Epithelial cell of esophagus (primary cell): ENCODE measurements at regions not wholly inside any gene's neighbourhood (a gene's known extent, or its start where the extent isn't known, plus 50 kb on each side); places are given as distances from the start of the nearest gene placed in this dataset.
"Not testable (repeated sequence)": the region's sequence is repeated elsewhere in the genome, so short reads cannot be mapped to it uniquely, and the experiment has no call there.

Experiments used
- DNase-seq: peaks from one replicate; pipeline ENCODE4 v3.0.0; 2010; ENCODE audit warnings: low read depth
- H3K4me3 ChIP-seq: 2 replicates; pipeline ENCODE4 v1.5.1; 2011; ENCODE audit warnings: mild to moderate bottlenecking, low read length, control low read depth
- TF ChIP-seq, protein P1 (sequence below): IDR thresholded peaks from 2 replicates; pipeline ENCODE4 v1.5.1; 2011; ENCODE audit warnings: low read depth, mild to moderate bottlenecking, low read length, control low read depth, inconsistent platforms; ENCODE audit not compliant: insufficient read depth; ENCODE audit errors: missing control alignments

DNA sequence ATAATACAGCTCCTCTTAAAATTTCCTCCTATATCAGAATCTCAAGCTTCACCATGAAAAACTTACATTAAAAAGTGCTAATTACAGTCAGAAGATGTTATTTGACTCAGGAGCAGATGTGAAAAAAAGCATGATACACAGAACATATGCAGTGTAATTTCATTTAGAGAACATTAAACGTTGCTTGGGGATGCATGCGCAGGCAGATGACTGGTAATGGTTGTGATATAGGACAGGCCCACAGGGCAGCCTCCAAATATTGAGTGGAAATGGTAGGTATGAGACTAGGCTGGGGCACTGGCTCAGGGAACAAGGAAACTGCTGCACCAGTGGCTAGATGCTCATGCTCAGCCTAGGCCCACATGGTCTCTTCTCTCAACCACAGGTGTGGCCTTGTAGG, 69.7 kb downstream of the IARS1 start:
- TF ChIP-seq, protein P1, sequence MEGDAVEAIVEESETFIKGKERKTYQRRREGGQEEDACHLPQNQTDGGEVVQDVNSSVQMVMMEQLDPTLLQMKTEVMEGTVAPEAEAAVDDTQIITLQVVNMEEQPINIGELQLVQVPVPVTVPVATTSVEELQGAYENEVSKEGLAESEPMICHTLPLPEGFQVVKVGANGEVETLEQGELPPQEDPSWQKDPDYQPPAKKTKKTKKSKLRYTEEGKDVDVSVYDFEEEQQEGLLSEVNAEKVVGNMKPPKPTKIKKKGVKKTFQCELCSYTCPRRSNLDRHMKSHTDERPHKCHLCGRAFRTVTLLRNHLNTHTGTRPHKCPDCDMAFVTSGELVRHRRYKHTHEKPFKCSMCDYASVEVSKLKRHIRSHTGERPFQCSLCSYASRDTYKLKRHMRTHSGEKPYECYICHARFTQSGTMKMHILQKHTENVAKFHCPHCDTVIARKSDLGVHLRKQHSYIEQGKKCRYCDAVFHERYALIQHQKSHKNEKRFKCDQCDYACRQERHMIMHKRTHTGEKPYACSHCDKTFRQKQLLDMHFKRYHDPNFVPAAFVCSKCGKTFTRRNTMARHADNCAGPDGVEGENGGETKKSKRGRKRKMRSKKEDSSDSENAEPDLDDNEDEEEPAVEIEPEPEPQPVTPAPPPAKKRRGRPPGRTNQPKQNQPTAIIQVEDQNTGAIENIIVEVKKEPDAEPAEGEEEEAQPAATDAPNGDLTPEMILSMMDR, result no peak

DNA sequence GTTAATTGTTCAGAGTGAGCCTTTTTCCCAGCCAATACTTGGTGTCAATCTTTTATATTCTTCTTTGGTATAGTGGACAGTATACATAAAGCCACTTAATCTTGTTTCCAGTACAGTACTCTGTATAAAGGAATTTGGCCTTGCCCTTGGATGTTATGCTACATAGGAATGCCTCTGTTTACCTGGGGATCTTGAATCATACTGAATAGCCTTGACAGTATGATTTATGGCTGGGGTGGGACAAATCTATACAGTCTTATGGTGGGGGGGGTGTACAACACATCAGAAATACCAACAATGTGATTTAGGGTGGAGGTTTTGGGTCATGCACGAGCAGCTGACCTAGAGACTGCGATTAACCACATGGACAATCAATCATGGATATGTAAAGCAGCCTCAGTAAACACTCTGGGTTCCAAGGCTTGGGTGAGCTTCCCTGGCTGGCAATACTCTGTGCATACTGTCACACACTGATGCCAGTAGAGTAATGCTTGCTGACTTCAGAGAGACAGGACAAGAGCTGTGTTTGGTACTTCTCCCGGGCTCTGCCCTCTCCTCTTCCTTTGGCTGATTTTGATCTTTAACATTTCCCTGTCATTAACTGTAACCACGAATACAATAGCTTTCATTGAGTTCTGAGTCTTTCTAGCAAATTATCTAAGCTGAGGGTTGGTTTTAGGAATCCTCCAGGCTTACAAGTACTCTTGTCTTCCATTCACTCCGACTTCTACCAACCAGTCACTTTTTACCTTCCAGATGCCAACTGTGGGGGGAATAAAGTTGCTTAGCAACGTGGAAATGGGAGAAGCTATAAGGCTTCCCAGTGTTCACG, 84.6 kb downstream of the IARS1 start:
- TF ChIP-seq, protein P1, result no peak
- DNase-seq, result no peak
- H3K4me3 ChIP-seq, result no peak overlapping the region

More for the DNA sequence above, 69.7 kb downstream of the IARS1 start:
- H3K4me3 ChIP-seq, result no peak overlapping the region
- no peak for DNase-seq

DNA sequence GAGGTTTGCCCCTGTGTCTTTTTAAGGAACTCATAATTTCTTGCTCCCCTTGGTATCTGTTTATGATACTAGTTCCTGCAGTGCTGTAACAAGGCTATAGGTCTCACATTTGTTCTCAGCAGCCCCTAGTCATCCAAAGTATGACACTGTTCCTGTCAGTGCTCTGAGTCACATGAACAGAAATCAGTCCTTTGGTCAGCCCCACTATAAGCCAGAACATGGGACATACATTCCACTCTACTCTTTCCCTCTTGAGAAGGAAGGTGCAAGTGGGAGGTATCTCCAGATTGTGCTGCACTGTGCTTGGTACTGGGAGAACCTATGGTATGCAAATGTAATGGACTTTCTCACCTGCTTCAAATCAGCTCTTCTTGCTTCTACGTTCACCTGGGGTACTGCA, 87.0 kb downstream of the IARS1 start:
- TF ChIP-seq, protein P1, result no peak
- H3K4me3 ChIP-seq, result no peak overlapping the region
- DNase-seq, result peak; percentile 38

DNA sequence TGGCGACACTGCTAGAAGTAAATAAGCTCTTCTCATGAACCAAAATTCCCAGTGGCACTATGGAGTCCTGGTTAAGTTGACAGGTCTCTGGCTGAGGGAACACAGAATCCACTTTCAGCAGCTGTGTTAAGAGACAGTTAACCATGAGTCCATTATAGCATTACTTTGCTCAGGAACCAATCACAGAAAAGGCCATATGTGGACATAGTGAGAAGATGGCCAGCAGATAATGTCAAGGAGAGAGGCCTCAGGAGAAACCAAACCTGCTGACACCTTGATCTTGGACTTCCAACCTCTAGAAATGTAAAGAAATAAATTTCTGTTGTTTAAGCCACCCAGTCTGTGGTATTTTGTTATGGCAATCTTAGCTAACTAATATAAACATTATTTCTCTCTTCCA, 88.7 kb upstream of the SPTLC1 start:
- not testable (repeated sequence) for H3K4me3 ChIP-seq, DNase-seq

DNA sequence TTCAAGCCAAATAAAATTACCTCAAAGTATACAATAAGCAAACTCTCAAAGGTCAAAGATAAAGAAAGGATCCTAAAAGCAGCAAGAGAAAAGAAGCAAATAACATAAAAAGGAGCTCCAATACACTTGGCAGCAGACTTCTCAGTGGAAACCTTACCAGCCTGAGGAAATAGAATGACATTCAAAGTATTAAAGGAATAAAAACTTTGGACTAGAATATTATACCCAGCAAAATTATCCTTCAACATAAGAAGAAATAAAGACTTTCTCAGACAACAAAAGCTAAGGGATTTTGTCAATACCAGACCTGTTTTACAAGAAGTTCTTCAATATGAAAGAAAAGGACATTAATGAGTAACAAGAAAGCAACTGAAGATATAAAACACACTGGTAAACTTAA, 83.0 kb upstream of the SPTLC1 start:
- H3K4me3 ChIP-seq, DNase-seq: not testable (repeated sequence)

DNA sequence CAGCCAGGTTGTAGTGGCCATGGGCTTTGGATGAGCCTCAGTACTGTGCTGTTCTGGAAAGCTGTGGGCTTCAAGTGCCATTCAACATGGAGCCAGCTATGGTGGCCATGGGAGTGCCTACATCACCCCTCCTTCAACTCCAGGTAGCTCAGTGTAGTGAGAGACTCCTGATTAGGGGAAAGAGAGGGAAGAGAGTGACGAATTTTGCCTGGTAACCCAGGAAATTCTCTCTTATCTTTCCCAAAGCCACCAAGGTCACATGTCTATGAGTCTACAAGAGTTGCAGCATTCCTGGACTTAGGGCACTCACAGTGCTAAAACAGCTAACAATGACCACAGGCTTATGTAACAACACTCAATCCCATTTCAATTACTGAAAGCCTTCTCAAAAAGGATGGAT, 81.7 kb upstream of the SPTLC1 start:
- TF ChIP-seq, protein P1, result no peak
- peak; percentile 27 for DNase-seq
- H3K4me3 ChIP-seq, result no peak overlapping the region

DNA sequence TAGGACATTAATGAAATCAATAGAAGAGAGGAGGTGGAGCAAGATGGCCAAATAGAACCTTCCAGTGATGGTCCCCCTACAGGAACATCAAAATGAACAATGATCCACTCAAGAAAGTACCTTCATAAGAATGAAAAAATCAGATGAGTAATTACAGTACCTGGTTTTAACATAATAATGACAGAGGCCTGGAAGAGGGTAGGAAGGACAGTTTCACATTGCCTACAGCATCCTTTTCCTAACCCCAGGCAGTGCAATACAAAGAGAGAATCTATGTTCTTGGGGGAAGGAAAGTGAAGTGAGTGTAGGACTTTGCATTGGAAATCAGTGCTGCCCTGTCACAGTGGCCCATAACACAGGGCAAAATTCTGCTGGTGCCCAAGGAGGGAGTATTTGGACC, 81.2 kb upstream of the SPTLC1 start:
- TF ChIP-seq, protein P1, result no peak
- no peak overlapping the region for H3K4me3 ChIP-seq
- no peak for DNase-seq

DNA sequence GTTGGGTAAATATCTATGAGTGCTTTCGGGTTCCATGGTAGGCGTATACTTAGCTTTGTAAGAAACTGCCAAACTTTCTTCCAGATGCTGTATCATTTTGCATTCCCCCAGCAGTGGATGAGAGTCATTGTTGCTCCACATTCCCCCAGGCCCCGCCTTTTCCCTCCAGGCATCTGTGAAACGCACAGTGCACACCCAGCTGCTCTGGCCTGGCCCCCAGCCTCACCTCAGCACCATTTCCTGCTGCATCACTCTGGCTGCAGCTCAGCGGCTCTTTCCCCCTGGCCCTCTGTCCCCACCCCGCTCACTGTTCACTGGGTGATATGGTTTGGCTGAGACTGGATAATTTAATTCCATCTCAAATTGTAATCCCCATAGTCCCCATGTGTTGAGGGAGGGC, 76.6 kb upstream of the SPTLC1 start:
- TF ChIP-seq, protein P1, result no peak
- peak; percentile 59 for DNase-seq
- no peak overlapping the region for H3K4me3 ChIP-seq
